Fibroblast of lung (primary cell): ENCODE measurements at regions not wholly inside any gene's neighbourhood (a gene's known extent, or its start where the extent isn't known, plus 50 kb on each side); places are given as distances from the start of the nearest gene placed in this dataset.

Experiments used
- CTCF ChIP-seq, 2 donors: IDR thresholded peaks in 1 of 2; conservative IDR thresholded peaks in 1 of 2; 1 replicate in 1 of 2; 2 replicates in 1 of 2; pipeline ENCODE4 v1.5.1; 2011 to 2012; ENCODE audit warnings: low read length in 2 of 2, control low read depth in 1 of 2, inconsistent platforms in 1 of 2, low read depth in 1 of 2, mild to moderate bottlenecking in 1 of 2
- EZH2 ChIP-seq: IDR thresholded peaks from 2 replicates; pipeline ENCODE4 v1.5.1; 2012; ENCODE audit warnings: low read length, control low read depth, mild to moderate bottlenecking; ENCODE audit errors: missing control alignments

- TF ChIP-seq CTCF (conservative IDR thresholded peaks at IDR 0.05 in 1 of 2, IDR thresholded peaks at IDR 0.05 in 1 of 2; ENCODE audit: low read depth in 1 of 2, low read length in 2 of 2) (no peak), EZH2 (no peak)
These were observed 332.9 kb downstream of the SOCS6 start for GRCh38 chr18:70621710-70622109.
